Astrocyte (in vitro differentiated cells and primary cell): ENCODE measurements at regions not wholly inside any gene's neighbourhood (a gene's known extent, or its start where the extent isn't known, plus 50 kb on each side); places are given as distances from the start of the nearest gene placed in this dataset.

Experiments
- CTCF ChIP-seq: IDR thresholded peaks from 2 replicates; pipeline ENCODE4 v1.5.1; 2011; ENCODE audit warnings: low read depth, mild to moderate bottlenecking, inconsistent platforms, low read length, moderate library complexity; ENCODE audit not compliant: insufficient read depth
- EZH2 ChIP-seq: IDR thresholded peaks from 2 replicates; pipeline ENCODE4 v1.6.1; 2012; ENCODE audit warnings: mild to moderate bottlenecking, low read length, inconsistent platforms; ENCODE audit not compliant: insufficient read depth

- TF ChIP-seq EZH2 (no peak), CTCF (no peak)
These were observed 318.5 kb downstream of the CDC5L start for GRCh38 chr6:44706011-44706410.
